ENCODE measurements at regions not wholly inside any gene's neighbourhood (a gene's known extent, or its start where the extent isn't known, plus 50 kb on each side); places are given as distances from the start of the nearest gene placed in this dataset.

DNA sequence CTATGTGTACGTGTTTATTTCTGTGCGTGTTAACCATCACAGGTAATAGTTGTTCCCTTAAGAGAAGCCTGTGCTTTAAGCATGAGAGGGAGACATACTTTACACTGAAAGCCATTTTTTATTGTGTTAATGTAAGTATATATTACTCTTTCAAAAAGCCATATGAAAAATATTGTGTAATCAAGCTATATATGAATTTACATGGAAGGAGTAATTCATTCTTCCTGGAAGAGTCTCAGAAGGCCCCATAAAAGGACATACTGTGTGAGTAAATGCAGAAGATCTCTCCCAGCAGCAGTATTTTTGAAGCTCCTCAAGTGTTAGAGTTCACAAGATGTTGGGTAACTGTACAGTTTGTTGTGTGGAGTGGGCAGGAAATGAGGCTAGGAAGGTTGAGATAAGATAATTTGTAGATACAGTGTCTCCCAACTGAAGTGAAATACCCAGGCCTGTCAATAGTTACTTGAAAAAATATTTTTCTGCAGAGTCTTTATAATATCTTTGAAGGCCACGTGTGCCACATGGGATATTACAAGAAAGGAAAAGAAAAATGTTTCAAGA, 138.3 kb downstream of the PTGER3 start (continued):
- TF ChIP-seq RNF2 (IDR thresholded peaks at IDR 0.05) (peak; percentile 54; the same call in 1 of the 2 replicates), SP1 (CRISPR knock-in tag; IDR thresholded peaks at IDR 0.05) (no peak), SMARCE1 (IDR thresholded peaks at IDR 0.05) (peak; percentile 25; the same call in 1 of the 2 replicates), ATF1 (CRISPR knock-in tag; IDR thresholded peaks at IDR 0.05) (no peak), ATF1 (tag; IDR thresholded peaks at IDR 0.05) (0 out of 2 replicates have a peak, but pooled peaks have one; percentile 7), TEAD4 (IDR thresholded peaks at IDR 0.05; ENCODE audit: low read length) (0 out of 2 replicates have a peak, but pooled peaks have one; percentile 42), TEAD4 (CRISPR knock-in tag; IDR thresholded peaks at IDR 0.05; ENCODE audit: borderline replicate concordance) (no peak), TAL1 (IDR thresholded peaks at IDR 0.05) (peak; percentile 28; the same call in 1 of the 2 replicates), EP300 (IDR thresholded peaks at IDR 0.05; ENCODE audit: low read length) (peak; percentile 70), ETV1 (tag; conservative IDR thresholded peaks at IDR 0.05; ENCODE audit: low read depth) (0 out of 2 replicates have a peak, but pooled peaks have one; percentile 17), HDAC6 (IDR thresholded peaks at IDR 0.05; ENCODE audit: low read depth, low read length) (no peak), ARID1B (IDR thresholded peaks at IDR 0.05) (peak; percentile 62; the same call in 1 of the 2 replicates), CEBPB (tag; IDR thresholded peaks at IDR 0.05) (peak; percentile 80; the same call in 1 of the 2 replicates), CBFA2T3 (IDR thresholded peaks at IDR 0.05) (peak; percentile 57; the same call in 1 of the 2 replicates), CEBPG (CRISPR knock-in tag; IDR thresholded peaks at IDR 0.05) (no peak), CEBPG (tag; conservative IDR thresholded peaks at IDR 0.05 in 1 of 2, IDR thresholded peaks at IDR 0.05 in 1 of 2) (peak; percentile 56 to 78), DPF2 (IDR thresholded peaks at IDR 0.05) (0 out of 2 replicates have a peak, but pooled peaks have one; percentile 50)
- TF ChIP-seq, protein P1, sequence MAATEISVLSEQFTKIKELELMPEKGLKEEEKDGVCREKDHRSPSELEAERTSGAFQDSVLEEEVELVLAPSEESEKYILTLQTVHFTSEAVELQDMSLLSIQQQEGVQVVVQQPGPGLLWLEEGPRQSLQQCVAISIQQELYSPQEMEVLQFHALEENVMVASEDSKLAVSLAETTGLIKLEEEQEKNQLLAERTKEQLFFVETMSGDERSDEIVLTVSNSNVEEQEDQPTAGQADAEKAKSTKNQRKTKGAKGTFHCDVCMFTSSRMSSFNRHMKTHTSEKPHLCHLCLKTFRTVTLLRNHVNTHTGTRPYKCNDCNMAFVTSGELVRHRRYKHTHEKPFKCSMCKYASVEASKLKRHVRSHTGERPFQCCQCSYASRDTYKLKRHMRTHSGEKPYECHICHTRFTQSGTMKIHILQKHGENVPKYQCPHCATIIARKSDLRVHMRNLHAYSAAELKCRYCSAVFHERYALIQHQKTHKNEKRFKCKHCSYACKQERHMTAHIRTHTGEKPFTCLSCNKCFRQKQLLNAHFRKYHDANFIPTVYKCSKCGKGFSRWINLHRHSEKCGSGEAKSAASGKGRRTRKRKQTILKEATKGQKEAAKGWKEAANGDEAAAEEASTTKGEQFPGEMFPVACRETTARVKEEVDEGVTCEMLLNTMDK (IDR thresholded peaks at IDR 0.05; ENCODE audit: borderline replicate concordance, insufficient read depth, low read depth, low read length, poor library complexity, severe bottlenecking) = no peak
- TF ChIP-seq, protein P2, sequence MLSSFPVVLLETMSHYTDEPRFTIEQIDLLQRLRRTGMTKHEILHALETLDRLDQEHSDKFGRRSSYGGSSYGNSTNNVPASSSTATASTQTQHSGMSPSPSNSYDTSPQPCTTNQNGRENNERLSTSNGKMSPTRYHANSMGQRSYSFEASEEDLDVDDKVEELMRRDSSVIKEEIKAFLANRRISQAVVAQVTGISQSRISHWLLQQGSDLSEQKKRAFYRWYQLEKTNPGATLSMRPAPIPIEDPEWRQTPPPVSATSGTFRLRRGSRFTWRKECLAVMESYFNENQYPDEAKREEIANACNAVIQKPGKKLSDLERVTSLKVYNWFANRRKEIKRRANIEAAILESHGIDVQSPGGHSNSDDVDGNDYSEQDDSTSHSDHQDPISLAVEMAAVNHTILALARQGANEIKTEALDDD (IDR thresholded peaks at IDR 0.05) = 0 out of 2 replicates have a peak, but pooled peaks have one; percentile 36
- TF ChIP-seq, protein P3, sequence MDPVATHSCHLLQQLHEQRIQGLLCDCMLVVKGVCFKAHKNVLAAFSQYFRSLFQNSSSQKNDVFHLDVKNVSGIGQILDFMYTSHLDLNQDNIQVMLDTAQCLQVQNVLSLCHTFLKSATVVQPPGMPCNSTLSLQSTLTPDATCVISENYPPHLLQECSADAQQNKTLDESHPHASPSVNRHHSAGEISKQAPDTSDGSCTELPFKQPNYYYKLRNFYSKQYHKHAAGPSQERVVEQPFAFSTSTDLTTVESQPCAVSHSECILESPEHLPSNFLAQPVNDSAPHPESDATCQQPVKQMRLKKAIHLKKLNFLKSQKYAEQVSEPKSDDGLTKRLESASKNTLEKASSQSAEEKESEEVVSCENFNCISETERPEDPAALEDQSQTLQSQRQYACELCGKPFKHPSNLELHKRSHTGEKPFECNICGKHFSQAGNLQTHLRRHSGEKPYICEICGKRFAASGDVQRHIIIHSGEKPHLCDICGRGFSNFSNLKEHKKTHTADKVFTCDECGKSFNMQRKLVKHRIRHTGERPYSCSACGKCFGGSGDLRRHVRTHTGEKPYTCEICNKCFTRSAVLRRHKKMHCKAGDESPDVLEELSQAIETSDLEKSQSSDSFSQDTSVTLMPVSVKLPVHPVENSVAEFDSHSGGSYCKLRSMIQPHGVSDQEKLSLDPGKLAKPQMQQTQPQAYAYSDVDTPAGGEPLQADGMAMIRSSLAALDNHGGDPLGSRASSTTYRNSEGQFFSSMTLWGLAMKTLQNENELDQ (CRISPR knock-in tag; IDR thresholded peaks at IDR 0.05; ENCODE audit: borderline replicate concordance) = no peak
- TF ChIP-seq, protein P4, sequence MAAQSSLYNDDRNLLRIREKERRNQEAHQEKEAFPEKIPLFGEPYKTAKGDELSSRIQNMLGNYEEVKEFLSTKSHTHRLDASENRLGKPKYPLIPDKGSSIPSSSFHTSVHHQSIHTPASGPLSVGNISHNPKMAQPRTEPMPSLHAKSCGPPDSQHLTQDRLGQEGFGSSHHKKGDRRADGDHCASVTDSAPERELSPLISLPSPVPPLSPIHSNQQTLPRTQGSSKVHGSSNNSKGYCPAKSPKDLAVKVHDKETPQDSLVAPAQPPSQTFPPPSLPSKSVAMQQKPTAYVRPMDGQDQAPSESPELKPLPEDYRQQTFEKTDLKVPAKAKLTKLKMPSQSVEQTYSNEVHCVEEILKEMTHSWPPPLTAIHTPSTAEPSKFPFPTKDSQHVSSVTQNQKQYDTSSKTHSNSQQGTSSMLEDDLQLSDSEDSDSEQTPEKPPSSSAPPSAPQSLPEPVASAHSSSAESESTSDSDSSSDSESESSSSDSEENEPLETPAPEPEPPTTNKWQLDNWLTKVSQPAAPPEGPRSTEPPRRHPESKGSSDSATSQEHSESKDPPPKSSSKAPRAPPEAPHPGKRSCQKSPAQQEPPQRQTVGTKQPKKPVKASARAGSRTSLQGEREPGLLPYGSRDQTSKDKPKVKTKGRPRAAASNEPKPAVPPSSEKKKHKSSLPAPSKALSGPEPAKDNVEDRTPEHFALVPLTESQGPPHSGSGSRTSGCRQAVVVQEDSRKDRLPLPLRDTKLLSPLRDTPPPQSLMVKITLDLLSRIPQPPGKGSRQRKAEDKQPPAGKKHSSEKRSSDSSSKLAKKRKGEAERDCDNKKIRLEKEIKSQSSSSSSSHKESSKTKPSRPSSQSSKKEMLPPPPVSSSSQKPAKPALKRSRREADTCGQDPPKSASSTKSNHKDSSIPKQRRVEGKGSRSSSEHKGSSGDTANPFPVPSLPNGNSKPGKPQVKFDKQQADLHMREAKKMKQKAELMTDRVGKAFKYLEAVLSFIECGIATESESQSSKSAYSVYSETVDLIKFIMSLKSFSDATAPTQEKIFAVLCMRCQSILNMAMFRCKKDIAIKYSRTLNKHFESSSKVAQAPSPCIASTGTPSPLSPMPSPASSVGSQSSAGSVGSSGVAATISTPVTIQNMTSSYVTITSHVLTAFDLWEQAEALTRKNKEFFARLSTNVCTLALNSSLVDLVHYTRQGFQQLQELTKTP (IDR thresholded peaks at IDR 0.05; ENCODE audit: low read depth in 1 of 2, partially characterized antibody in 2 of 2) = no peak

All from K562 (cell line).